Endothelial cell of umbilical vein (primary cell): ENCODE measurements at regions not wholly inside any gene's neighbourhood (a gene's known extent, or its start where the extent isn't known, plus 50 kb on each side); places are given as distances from the start of the nearest gene placed in this dataset.

Experiments used
- BruUV-seq: library from RNA; stranded (reverse); fragments of 400-500 nt; replicated peaks from 2 replicates; lab custom pipeline; 2021; lab: Mats Ljungman, UMichigan
- CTCF ChIA-PET: fragments of 300-600, 350-600 bp; sonication (Branson Sonifier 250); formaldehyde crosslinking; loops from one replicate; lab custom pipeline; 2021; ENCODE audit warnings: antibody characterized with exemption, inconsistent platforms; lab: Charles Lee
- POLR2A ChIA-PET: fragments of 300-600, 350-600 bp; sonication (Branson Sonifier 250); formaldehyde crosslinking; loops from one replicate; lab custom pipeline; 2021; ENCODE audit warnings: antibody characterized with exemption, inconsistent platforms; lab: Charles Lee
- DNase-seq: peaks from one replicate; pipeline ENCODE4 v3.0.0-alpha.2; 2011; ENCODE audit warnings: low read depth, low spot score
- FAIRE-seq: peaks from 2 replicates; lab custom pipeline; 2011; peaks lifted over from hg19 to GRCh38; lab: Jason Lieb, UNC
- H2AFZ ChIP-seq: 2 replicates; pipeline ENCODE4 v1.6.0; 2012; ENCODE audit warnings: low read depth, low read length, control low read depth, inconsistent platforms
- H3K27ac ChIP-seq: 2 replicates; pipeline ENCODE4 v1.5.1; 2011; ENCODE audit warnings: low read depth, mild to moderate bottlenecking, control low read depth, low read length, moderate library complexity; ENCODE audit not compliant: insufficient read depth
- H3K27me3 ChIP-seq, 2 experiments: 2 replicates each; pipeline versions ENCODE4 v1.6.0 to v1.6.1; 2011; ENCODE audit warnings: low read length in 2 of 2, mixed read lengths in 1 of 2; ENCODE audit not compliant: control insufficient read depth in 2 of 2, insufficient read depth in 2 of 2
- H3K36me3 ChIP-seq, 2 experiments: 2 replicates in 1 of 2; 3 replicates in 1 of 2; pipeline ENCODE4 v1.5.1; 2011; ENCODE audit warnings: low read length in 2 of 2, mild to moderate bottlenecking in 1 of 2, moderate library complexity in 1 of 2; ENCODE audit not compliant: control insufficient read depth in 2 of 2, insufficient read depth in 2 of 2; ENCODE audit errors: extremely low read depth in 1 of 2
- H3K4me1 ChIP-seq: 3 replicates; pipeline ENCODE4 v1.5.1; 2011; ENCODE audit warnings: mild to moderate bottlenecking, low read length; ENCODE audit not compliant: control insufficient read depth, insufficient read depth; ENCODE audit errors: extremely low read depth
- H3K4me2 ChIP-seq: 2 replicates; pipeline ENCODE4 v1.6.1; 2011; ENCODE audit warnings: low read length, control low read depth, mixed read lengths; ENCODE audit not compliant: insufficient read depth
- H3K4me3 ChIP-seq, 3 experiments: fragments of 200-600 bp in 1 of 3; sonication (generic), shearing (Covaris generic) in 1 of 3; replicated peaks in 1 of 3; 2 replicates each; pipeline ENCODE4 v1.5.1; 2011 to 2016; ENCODE audit warnings: control low read depth in 3 of 3, low read length in 3 of 3, mild to moderate bottlenecking in 2 of 3, inconsistent platforms in 1 of 3, low read depth in 1 of 3, moderate library complexity in 1 of 3; ENCODE audit not compliant: insufficient read depth in 1 of 3
- H3K79me2 ChIP-seq: 2 replicates; pipeline ENCODE4 v1.6.0; 2012; ENCODE audit warnings: low read length, inconsistent platforms; ENCODE audit not compliant: control insufficient read depth, insufficient read depth
- H3K9ac ChIP-seq: replicated peaks from 2 replicates; pipeline ENCODE3; 2011; ENCODE audit warnings: low read length, control low read depth; ENCODE audit not compliant: insufficient read depth; ENCODE audit errors: extremely low read depth
- H3K9me1 ChIP-seq: replicated peaks from 3 replicates; pipeline ENCODE4 v1.6.0; 2011; ENCODE audit warnings: mild to moderate bottlenecking, low read length; ENCODE audit not compliant: control insufficient read depth, insufficient read depth; ENCODE audit errors: extremely low read depth
- H3K9me3 ChIP-seq: replicated peaks from 2 replicates; pipeline ENCODE4 v1.5.1; 2012; ENCODE audit warnings: low read length, inconsistent platforms; ENCODE audit not compliant: control insufficient read depth, insufficient read depth
- H4K20me1 ChIP-seq: replicated peaks from 2 replicates; pipeline ENCODE3; 2011; ENCODE audit warnings: mild to moderate bottlenecking, low read length; ENCODE audit not compliant: control insufficient read depth, insufficient read depth; ENCODE audit errors: extremely low read depth
- EZH2 ChIP-seq: IDR thresholded peaks from 2 replicates; pipeline ENCODE4 v1.6.1; 2012; ENCODE audit warnings: borderline replicate concordance, low read depth, mild to moderate bottlenecking, moderate library complexity, low read length, inconsistent platforms; ENCODE audit not compliant: severe bottlenecking
- GATA2 ChIP-seq: IDR thresholded peaks from 2 replicates; pipeline ENCODE4 v1.7.0; 2011; ENCODE audit warnings: low read depth, mild to moderate bottlenecking, moderate library complexity, mixed read lengths, low read length; ENCODE audit not compliant: insufficient read length, insufficient read depth
- JUN ChIP-seq: IDR thresholded peaks from 2 replicates; pipeline ENCODE4 v1.6.1; 2011; ENCODE audit warnings: borderline replicate concordance, low read depth; ENCODE audit not compliant: insufficient read length, insufficient read depth
- MAX ChIP-seq: IDR thresholded peaks from 2 replicates; pipeline ENCODE4 v1.6.1; 2011; ENCODE audit not compliant: insufficient read depth, insufficient read length
- MYC ChIP-seq: IDR thresholded peaks from one replicate; pipeline ENCODE4 v1.6.1; 2011; ENCODE audit warnings: mild to moderate bottlenecking, low read depth, low read length
- POLR2A ChIP-seq: IDR thresholded peaks from 2 replicates; pipeline ENCODE4 v1.6.1; 2012; ENCODE audit warnings: low read depth, mild to moderate bottlenecking, control low read depth, low read length
- POLR2AphosphoS5 ChIP-seq: IDR thresholded peaks from 2 replicates; pipeline ENCODE4 v1.6.1; 2012; ENCODE audit warnings: low read depth, mild to moderate bottlenecking, control low read depth, low read length, moderate library complexity; ENCODE audit not compliant: insufficient read depth
- dilution Hi-C: fragments of 300-500 bp; cut with MboI; formaldehyde crosslinking; loops from one replicate; pipeline ENCODE4 v1.15.0; 2019; ENCODE audit warnings: low sequenced_read_pairs; ENCODE audit not compliant: extremely low pct_ligation_motif_present
- intact Hi-C: fragments of 100-400 bp; cut with micrococcal nuclease; formaldehyde crosslinking; loops from one replicate; pipeline ENCODE4 v1.10.0; 2022
- TF ChIP-seq, protein P1 (sequence below), 2 donors: IDR thresholded peaks; 1 replicate in 1 of 2; 2 replicates in 1 of 2; pipeline ENCODE4 v1.5.1; 2011; ENCODE audit warnings: low read length in 2 of 2, mild to moderate bottlenecking in 2 of 2, moderate library complexity in 2 of 2, control low read depth in 1 of 2, inconsistent platforms in 1 of 2, low read depth in 1 of 2; ENCODE audit not compliant: insufficient read depth in 1 of 2; ENCODE audit errors: extremely low read depth in 1 of 2

DNA sequence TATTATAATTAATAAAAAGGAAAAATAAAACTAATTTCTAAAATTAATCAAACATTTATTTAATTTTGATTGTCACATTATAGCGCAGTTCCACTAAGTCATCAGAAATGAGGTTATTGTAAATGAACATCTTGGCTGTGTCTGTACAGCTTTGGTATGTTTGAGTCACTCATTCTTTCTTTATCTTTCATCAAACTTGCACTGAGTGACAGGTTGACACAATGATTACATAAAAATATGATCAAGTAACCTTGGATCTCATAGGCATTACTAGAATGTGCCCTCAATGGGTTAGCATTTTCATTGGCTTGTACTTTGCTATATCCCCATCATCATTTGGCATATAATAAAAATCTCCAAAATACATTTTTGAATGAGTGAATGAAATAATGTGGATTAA, 1353.2 kb upstream of the ADGRL2 start:
- no TSS peak for BruUV-seq
- no peak overlapping the region for H3K4me3 ChIP-seq
- H3K79me2 ChIP-seq, result no peaks in the 10 kb centered on the region
- no peak overlapping the region for H3K4me2 ChIP-seq
- H3K36me3 ChIP-seq, result no peaks in the 10 kb centered on the region
- intact Hi-C loops, result no loop called here
- no peak overlapping the region for H3K9ac ChIP-seq
- DNase-seq, result no peak
- H3K27ac ChIP-seq, result no peak overlapping the region
- H3K4me1 ChIP-seq, result no peaks in the 10 kb centered on the region
- TF ChIP-seq EZH2 (no peak), POLR2A (no peak), MAX (no peak), POLR2AphosphoS5 (no peak), GATA2 (no peak), MYC (no peak), JUN (no peak)
- TF ChIP-seq, protein P1, sequence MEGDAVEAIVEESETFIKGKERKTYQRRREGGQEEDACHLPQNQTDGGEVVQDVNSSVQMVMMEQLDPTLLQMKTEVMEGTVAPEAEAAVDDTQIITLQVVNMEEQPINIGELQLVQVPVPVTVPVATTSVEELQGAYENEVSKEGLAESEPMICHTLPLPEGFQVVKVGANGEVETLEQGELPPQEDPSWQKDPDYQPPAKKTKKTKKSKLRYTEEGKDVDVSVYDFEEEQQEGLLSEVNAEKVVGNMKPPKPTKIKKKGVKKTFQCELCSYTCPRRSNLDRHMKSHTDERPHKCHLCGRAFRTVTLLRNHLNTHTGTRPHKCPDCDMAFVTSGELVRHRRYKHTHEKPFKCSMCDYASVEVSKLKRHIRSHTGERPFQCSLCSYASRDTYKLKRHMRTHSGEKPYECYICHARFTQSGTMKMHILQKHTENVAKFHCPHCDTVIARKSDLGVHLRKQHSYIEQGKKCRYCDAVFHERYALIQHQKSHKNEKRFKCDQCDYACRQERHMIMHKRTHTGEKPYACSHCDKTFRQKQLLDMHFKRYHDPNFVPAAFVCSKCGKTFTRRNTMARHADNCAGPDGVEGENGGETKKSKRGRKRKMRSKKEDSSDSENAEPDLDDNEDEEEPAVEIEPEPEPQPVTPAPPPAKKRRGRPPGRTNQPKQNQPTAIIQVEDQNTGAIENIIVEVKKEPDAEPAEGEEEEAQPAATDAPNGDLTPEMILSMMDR (IDR thresholded peaks at IDR 0.05; ENCODE audit: extremely low read depth in 1 of 2, insufficient read depth in 1 of 2, low read depth in 1 of 2, low read length in 2 of 2), result no peak
- H4K20me1 ChIP-seq, result no peaks in the 10 kb centered on the region
- H3K27me3 ChIP-seq, result no peaks in the 10 kb centered on the region
- no peak for FAIRE-seq
- CTCF ChIA-PET, result no interaction called here
- dilution Hi-C loops, result no loop called here
- no peaks in the 10 kb centered on the region for H3K9me1 ChIP-seq
- POLR2A ChIA-PET, result no interaction called here
- no peak overlapping the region for H2AFZ ChIP-seq
- no peaks in the 10 kb centered on the region for H3K9me3 ChIP-seq
